T-cell (primary cell): ENCODE measurements at regions not wholly inside any gene's neighbourhood (a gene's known extent, or its start where the extent isn't known, plus 50 kb on each side); places are given as distances from the start of the nearest gene placed in this dataset.

ENCODE experiments used
- ATAC-seq, 4 experiments: fragments of 200-7000 bp in 3 of 4; fragments of 150-1000 bp in 1 of 4; cut with Tn5 transposase; replicated peaks in 1 of 4; 1 replicate in 3 of 4; 2 replicates in 1 of 4; pipeline ENCODE4 v1.10.0; 2021; ENCODE audit warnings: moderate library complexity in 3 of 4, mild to moderate bottlenecking in 2 of 4, moderate number of reproducible peaks in 1 of 4
- CTCF ChIA-PET, 2 donors: fragments of 300-600 bp; sonication (Branson Sonifier 250); formaldehyde crosslinking; loops; one replicate each; lab custom pipeline; 2022; ENCODE audit warnings: antibody characterized with exemption in 2 of 2; lab: Charles Lee
- POLR2A ChIA-PET, 2 donors: fragments of 300-600 bp; sonication (Branson Sonifier 250); formaldehyde crosslinking; loops; one replicate each; lab custom pipeline; 2022; ENCODE audit warnings: antibody characterized with exemption in 2 of 2; lab: Charles Lee
- DNase-seq, 35 experiments: peaks; one replicate each; pipeline versions ENCODE4 v3.0.0 to v3.0.0-alpha.2; 2013 to 2023
- H3K27ac ChIP-seq: one replicate; pipeline ENCODE4 v1.5.1; 2013; ENCODE audit warnings: low read length
- H3K27me3 ChIP-seq, 2 experiments: replicated peaks in 1 of 2; 1 replicate in 1 of 2; 2 replicates in 1 of 2; pipeline versions ENCODE4 v1.6.1 to v1.7.0; 2013; ENCODE audit warnings: low read length in 1 of 2, mixed read lengths in 1 of 2; ENCODE audit not compliant: control insufficient read depth in 2 of 2, insufficient read depth in 2 of 2; ENCODE audit errors: extremely low read depth in 1 of 2
- H3K36me3 ChIP-seq, 2 donors: 1 replicate in 1 of 2; 2 replicates in 1 of 2; pipeline versions ENCODE4 v1.6.1 to v1.7.0; 2013; ENCODE audit warnings: low read length in 1 of 2; ENCODE audit not compliant: control insufficient read depth in 2 of 2, insufficient read depth in 1 of 2; ENCODE audit errors: extremely low read depth in 1 of 2
- H3K4me1 ChIP-seq, 2 experiments: 1 replicate in 1 of 2; 2 replicates in 1 of 2; pipeline versions ENCODE4 v1.6.1 to v1.7.0; 2013; ENCODE audit warnings: low read length in 2 of 2, mixed read lengths in 1 of 2; ENCODE audit not compliant: insufficient read depth in 2 of 2, control insufficient read depth in 1 of 2; ENCODE audit errors: extremely low read depth in 1 of 2
- H3K4me3 ChIP-seq, 2 donors: 1 replicate in 1 of 2; 2 replicates in 1 of 2; pipeline versions ENCODE4 v1.5.1 to v1.7.0; 2013; ENCODE audit warnings: mild to moderate bottlenecking in 2 of 2, low read length in 1 of 2, moderate library complexity in 1 of 2; ENCODE audit not compliant: control insufficient read depth in 1 of 2; ENCODE audit errors: extremely low read depth in 1 of 2
- H3K9me3 ChIP-seq: 2 replicates; pipeline ENCODE4 v1.7.0; 2013
- H3K27ac Mint-ChIP-seq, 2 donors: one replicate each; pipeline ENCODE4 v1.8.0; 2020 to 2021; ENCODE audit warnings: mild to moderate bottlenecking in 2 of 2, mixed read lengths in 2 of 2
- H3K27me3 Mint-ChIP-seq, 2 donors: one replicate each; pipeline ENCODE4 v1.8.0; 2021 to 2022; ENCODE audit warnings: mixed read lengths in 2 of 2
- H3K36me3 Mint-ChIP-seq: one replicate; pipeline ENCODE4 v1.8.0; 2021; ENCODE audit warnings: mixed read lengths
- H3K4me1 Mint-ChIP-seq, 3 donors: one replicate each; pipeline ENCODE4 v1.8.0; 2020 to 2022; ENCODE audit warnings: mixed read lengths in 3 of 3, mild to moderate bottlenecking in 1 of 3
- H3K4me3 Mint-ChIP-seq, 3 donors: one replicate each; pipeline ENCODE4 v1.8.0; 2020 to 2022; ENCODE audit warnings: mild to moderate bottlenecking in 3 of 3, mixed read lengths in 3 of 3, moderate library complexity in 3 of 3
- H3K9me3 Mint-ChIP-seq, 3 donors: one replicate each; pipeline ENCODE4 v1.8.0; 2020 to 2022; ENCODE audit warnings: mixed read lengths in 3 of 3
- WGBS: methylation state at CpG from one replicate; pipeline ENCODE4 v1.1.5; 2013; ENCODE audit warnings: missing lambda C conversion rate; ENCODE audit not compliant: insufficient coverage; 5-methylcytosine and 5-hydroxymethylcytosine counted together

GRCh38 chr12:94775710-94776109 is 125.4 kb upstream of the TMCC3 start:
- Mint-ChIP-seq H3K9me3 (no peaks in the 10 kb centered on the region), H3K4me1 (peaks cover 0 to under 1% (median 0%) of the 10 kb centered on the region in 3 donors), H3K27ac (no peak overlapping the region), H3K36me3 (no peaks in the 10 kb centered on the region), H3K27me3 (peaks cover 19 to 20% of the 10 kb centered on the region in 2 donors), H3K4me3 (no peak overlapping the region)
- CTCF ChIA-PET: no interaction called here
- Histone ChIP-seq H3K27me3 (peaks cover 0 to 3% of the 10 kb centered on the region in 2 experiments), H3K27ac (no peak overlapping the region), H3K4me1 (no peaks in the 10 kb centered on the region), H3K9me3 (no peaks in the 10 kb centered on the region), H3K36me3 (no peaks in the 10 kb centered on the region), H3K4me3 (no peak overlapping the region)
- POLR2A ChIA-PET: no interaction called here
- ATAC-seq (no peak), DNase-seq (no peak)
- 60% methylated on average over 1 of the region's 7 CpGs for WGBS

GRCh38 chr12:94771741-94772140 is 121.4 kb upstream of the TMCC3 start:
- ATAC-seq (no peak), DNase-seq (no peak)
- peaks cover 4 to 10% (median 10%) of the 10 kb centered on the region in 3 donors for H3K4me1 Mint-ChIP-seq
- H3K27me3 Mint-ChIP-seq: peaks cover 13 to 29% of the 10 kb centered on the region in 2 donors
- H3K4me3 Mint-ChIP-seq: no peak overlapping the region
- H3K4me1 ChIP-seq: no peaks in the 10 kb centered on the region
- no peak overlapping the region for H3K4me3 ChIP-seq
- ChIA-PET CTCF (no interaction called here), POLR2A (interaction anchor here in 1 of 2 donors (0.6 kb wide), 1 partner anchor 64 kb away, joined by 3 read pairs; no protein-coding TSS in a partner anchor)
- no peaks in the 10 kb centered on the region for H3K9me3 Mint-ChIP-seq
- no peak overlapping the region for H3K27ac ChIP-seq
- WGBS: 100% methylated on average over 1 of the region's 5 CpGs
- H3K27me3 ChIP-seq: peaks cover 0 to 9% of the 10 kb centered on the region in 2 experiments
- no peaks in the 10 kb centered on the region for H3K36me3 ChIP-seq
- no peaks in the 10 kb centered on the region for H3K36me3 Mint-ChIP-seq
- H3K9me3 ChIP-seq: no peaks in the 10 kb centered on the region
- no peak overlapping the region for H3K27ac Mint-ChIP-seq

GRCh38 chr12:94771199-94771598 is 120.8 kb upstream of the TMCC3 start:
- POLR2A ChIA-PET: no interaction called here
- peaks cover 0 to 9% of the 10 kb centered on the region in 2 experiments for H3K27me3 ChIP-seq
- H3K9me3 Mint-ChIP-seq: no peaks in the 10 kb centered on the region
- H3K27me3 Mint-ChIP-seq: peaks cover 13 to 29% of the 10 kb centered on the region in 2 donors
- H3K36me3 Mint-ChIP-seq: no peaks in the 10 kb centered on the region
- WGBS: 87% methylated on average over 3 of the region's 4 CpGs
- H3K9me3 ChIP-seq: no peaks in the 10 kb centered on the region
- CTCF ChIA-PET: no interaction called here
- H3K4me3 Mint-ChIP-seq: no peak overlapping the region
- H3K4me3 ChIP-seq: no peak overlapping the region
- no peaks in the 10 kb centered on the region for H3K4me1 ChIP-seq
- DNase-seq: no peak
- ATAC-seq: no peak
- H3K27ac Mint-ChIP-seq: no peak overlapping the region
- no peak overlapping the region for H3K27ac ChIP-seq
- peaks cover 4 to 10% (median 10%) of the 10 kb centered on the region in 3 donors for H3K4me1 Mint-ChIP-seq
- no peaks in the 10 kb centered on the region for H3K36me3 ChIP-seq

GRCh38 chr12:94770791-94771190 is 120.4 kb upstream of the TMCC3 start:
- WGBS: 87% methylated on average over 4 of the region's 6 CpGs
- Histone ChIP-seq H3K27ac (no peak overlapping the region), H3K4me1 (no peaks in the 10 kb centered on the region), H3K9me3 (no peaks in the 10 kb centered on the region), H3K4me3 (no peak overlapping the region), H3K27me3 (peaks cover 0 to 9% of the 10 kb centered on the region in 2 experiments), H3K36me3 (no peaks in the 10 kb centered on the region)
- Mint-ChIP-seq H3K27ac (no peak overlapping the region), H3K9me3 (no peaks in the 10 kb centered on the region), H3K4me3 (no peak overlapping the region), H3K36me3 (no peaks in the 10 kb centered on the region), H3K4me1 (peaks cover 4 to 10% (median 10%) of the 10 kb centered on the region in 3 donors), H3K27me3 (peaks cover 13 to 29% of the 10 kb centered on the region in 2 donors)
- ATAC-seq: no peak
- ChIA-PET CTCF (no interaction called here), POLR2A (no interaction called here)
- no peak for DNase-seq

GRCh38 chr12:94769776-94770759 is 119.7 kb upstream of the TMCC3 start:
- peaks cover 13 to 29% of the 10 kb centered on the region in 2 donors for H3K27me3 Mint-ChIP-seq
- H3K27ac Mint-ChIP-seq: no peak overlapping the region

GRCh38 chr12:94769047-94769420 is 118.7 kb upstream of the TMCC3 start:
- H3K4me1 Mint-ChIP-seq: peaks cover 4 to 10% (median 10%) of the 10 kb centered on the region in 3 donors
- POLR2A ChIA-PET: interaction anchor here in 1 of 2 donors (0.5 kb wide), 1 partner anchor 165 kb away, joined by 6 read pairs; no protein-coding TSS in a partner anchor
- Histone ChIP-seq H3K36me3 (no peaks in the 10 kb centered on the region), H3K4me3 (no peak overlapping the region), H3K27ac (no peak overlapping the region), H3K9me3 (no peaks in the 10 kb centered on the region), H3K4me1 (no peaks in the 10 kb centered on the region), H3K27me3 (peaks cover 0 to 12% of the 10 kb centered on the region in 2 experiments)
- DNase-seq (no peak), ATAC-seq (no peak)
- no peaks in the 10 kb centered on the region for H3K36me3 Mint-ChIP-seq
- WGBS: 64% methylated on average over 2 of the region's 8 CpGs
- CTCF ChIA-PET: interaction anchor here in 1 of 2 donors (1.1 kb wide), 1 partner anchor 65 kb away, joined by 3 read pairs; no protein-coding TSS in a partner anchor
- H3K27me3 Mint-ChIP-seq: peaks cover 13 to 29% of the 10 kb centered on the region in 2 donors
- H3K27ac Mint-ChIP-seq: no peak overlapping the region
- H3K4me3 Mint-ChIP-seq: no peak overlapping the region
- no peaks in the 10 kb centered on the region for H3K9me3 Mint-ChIP-seq

More at GRCh38 chr12:94769776-94770759, 119.7 kb upstream of the TMCC3 start:
- no CpG with 5 or more reads among the region's 5 CpGs for WGBS
- Histone ChIP-seq H3K4me3 (no peak overlapping the region), H3K9me3 (no peaks in the 10 kb centered on the region), H3K4me1 (no peaks in the 10 kb centered on the region), H3K27me3 (peaks cover 0 to 9% of the 10 kb centered on the region in 2 experiments), H3K36me3 (no peaks in the 10 kb centered on the region), H3K27ac (no peak overlapping the region)
- no peak for ATAC-seq
- no peak for DNase-seq
- no peaks in the 10 kb centered on the region for H3K36me3 Mint-ChIP-seq
- CTCF ChIA-PET: no interaction called here
- no peaks in the 10 kb centered on the region for H3K9me3 Mint-ChIP-seq
- H3K4me3 Mint-ChIP-seq: no peak overlapping the region
- peaks cover 4 to 10% (median 10%) of the 10 kb centered on the region in 3 donors for H3K4me1 Mint-ChIP-seq
- POLR2A ChIA-PET: no interaction called here
